KMS-11 (cell line): ENCODE measurements at regions not wholly inside any gene's neighbourhood (a gene's known extent, or its start where the extent isn't known, plus 50 kb on each side); places are given as distances from the start of the nearest gene placed in this dataset.

Experiments used
- H2AFZ ChIP-seq: fragments of 200-600 bp; sonication (generic); 2 replicates; pipeline ENCODE4 v1.6.1; 2016; ENCODE audit warnings: antibody characterized with exemption, mixed run types, low read depth
- H3K27ac ChIP-seq: fragments of 200-600 bp; sonication (generic); 2 replicates; pipeline ENCODE4 v1.6.1; 2016; ENCODE audit warnings: mild to moderate bottlenecking, mixed run types
- H3K27me3 ChIP-seq: fragments of 200-600 bp; sonication (generic); 2 replicates; pipeline ENCODE4 v1.6.1; 2017; ENCODE audit warnings: mild to moderate bottlenecking, low read depth, mixed run types, moderate library complexity; ENCODE audit not compliant: insufficient read depth
- H3K36me3 ChIP-seq: fragments of 200-600 bp; sonication (generic); 2 replicates; pipeline ENCODE4 v1.6.1; 2017; ENCODE audit warnings: mild to moderate bottlenecking, mixed run types; ENCODE audit not compliant: insufficient read depth
- H3K4me1 ChIP-seq: fragments of 200-600 bp; sonication (generic); 2 replicates; pipeline ENCODE4 v1.6.1; 2016; ENCODE audit warnings: mild to moderate bottlenecking, low read depth, mixed run types; ENCODE audit not compliant: poor library complexity, severe bottlenecking
- H3K4me2 ChIP-seq: fragments of 200-600 bp; sonication (generic); 2 replicates; pipeline ENCODE4 v1.7.0; 2016; ENCODE audit warnings: mild to moderate bottlenecking, mixed run types
- H3K4me3 ChIP-seq: fragments of 200-600 bp; sonication (generic); IDR thresholded peaks from 2 replicates; pipeline ENCODE4 v1.6.1; 2017; ENCODE audit warnings: low read depth, low read length, mixed read lengths; ENCODE audit not compliant: insufficient read depth
- H3K79me2 ChIP-seq: fragments of 200-600 bp; sonication (generic); 2 replicates; pipeline ENCODE4 v1.6.1; 2016; ENCODE audit warnings: low read depth, mixed run types; ENCODE audit not compliant: insufficient read depth
- H3K9ac ChIP-seq: fragments of 200-600 bp; sonication (generic); 2 replicates; pipeline ENCODE4 v1.6.1; 2016; ENCODE audit warnings: mild to moderate bottlenecking, mixed run types
- H4K20me1 ChIP-seq: fragments of 200-600 bp; sonication (generic); 2 replicates; pipeline ENCODE4 v1.6.1; 2016; ENCODE audit warnings: mild to moderate bottlenecking, mixed run types; ENCODE audit not compliant: insufficient read depth
- CTCF ChIP-seq: fragments of 200-600 bp; sonication (generic); conservative IDR thresholded peaks from 2 replicates; pipeline ENCODE4 v1.6.1; 2017; ENCODE audit warnings: low read depth, mild to moderate bottlenecking, antibody characterized with exemption, low read length, moderate library complexity, mixed read lengths

GRCh38 chr5:58043032-58043945, 416.6 kb downstream of the PLK2 start:
- H2AFZ ChIP-seq: no peak overlapping the region
- no peaks in the 10 kb centered on the region for H3K4me1 ChIP-seq
- H4K20me1 ChIP-seq: no peaks in the 10 kb centered on the region
- H3K36me3 ChIP-seq: no peaks in the 10 kb centered on the region
- no peak overlapping the region for H3K4me3 ChIP-seq
- no peak overlapping the region for H3K9ac ChIP-seq
- H3K4me2 ChIP-seq: no peak overlapping the region
- H3K27me3 ChIP-seq: no peaks in the 10 kb centered on the region
- H3K79me2 ChIP-seq: no peaks in the 10 kb centered on the region
- no peak overlapping the region for H3K27ac ChIP-seq
- no peak for TF ChIP-seq CTCF

GRCh38 chr5:58041884-58042283, 418.0 kb downstream of the PLK2 start:
- Histone ChIP-seq H3K27ac (no peak overlapping the region), H3K4me3 (no peak overlapping the region), H3K36me3 (no peaks in the 10 kb centered on the region), H3K79me2 (no peaks in the 10 kb centered on the region), H2AFZ (no peak overlapping the region), H3K27me3 (no peaks in the 10 kb centered on the region), H3K4me2 (no peak overlapping the region), H3K4me1 (no peaks in the 10 kb centered on the region), H3K9ac (no peak overlapping the region), H4K20me1 (no peaks in the 10 kb centered on the region)
- no peak for TF ChIP-seq CTCF

- no peak overlapping the region for H3K4me3 ChIP-seq
- no peaks in the 10 kb centered on the region for H4K20me1 ChIP-seq
- no peaks in the 10 kb centered on the region for H3K36me3 ChIP-seq
- no peak overlapping the region for H3K9ac ChIP-seq
- H3K4me1 ChIP-seq: no peaks in the 10 kb centered on the region
- no peaks in the 10 kb centered on the region for H3K27me3 ChIP-seq
- H3K4me2 ChIP-seq: no peak overlapping the region
- no peaks in the 10 kb centered on the region for H3K79me2 ChIP-seq
- H2AFZ ChIP-seq: no peak overlapping the region
- no peak overlapping the region for H3K27ac ChIP-seq
- no peak for TF ChIP-seq CTCF
Measured at GRCh38 chr5:58040846-58041245, 419.0 kb downstream of the PLK2 start.

GRCh38 chr5:58040044-58040443, 419.8 kb downstream of the PLK2 start:
- no peak for TF ChIP-seq CTCF
- Histone ChIP-seq H3K27me3 (no peaks in the 10 kb centered on the region), H2AFZ (no peak overlapping the region), H3K36me3 (no peaks in the 10 kb centered on the region), H3K4me3 (no peak overlapping the region), H3K27ac (no peak overlapping the region), H3K9ac (no peak overlapping the region), H3K79me2 (no peaks in the 10 kb centered on the region), H3K4me1 (no peaks in the 10 kb centered on the region), H4K20me1 (no peaks in the 10 kb centered on the region), H3K4me2 (no peak overlapping the region)
